Loucy (cell line): ENCODE measurements at regions not wholly inside any gene's neighbourhood (a gene's known extent, or its start where the extent isn't known, plus 50 kb on each side); places are given as distances from the start of the nearest gene placed in this dataset.

Experiments used
- EZH2phosphoT487 ChIP-seq: fragments of 200-600 bp; IDR thresholded peaks from 2 replicates; pipeline ENCODE4 v1.6.1; 2018; ENCODE audit warnings: antibody characterized with exemption, mild to moderate bottlenecking, moderate library complexity, borderline replicate concordance
- TF ChIP-seq, protein P1 (sequence below): fragments of 200-600 bp; sonication (generic); conservative IDR thresholded peaks from 2 replicates; pipeline ENCODE4 v1.5.1; 2014; ENCODE audit warnings: mild to moderate bottlenecking, antibody characterized with exemption, low read length

DNA sequence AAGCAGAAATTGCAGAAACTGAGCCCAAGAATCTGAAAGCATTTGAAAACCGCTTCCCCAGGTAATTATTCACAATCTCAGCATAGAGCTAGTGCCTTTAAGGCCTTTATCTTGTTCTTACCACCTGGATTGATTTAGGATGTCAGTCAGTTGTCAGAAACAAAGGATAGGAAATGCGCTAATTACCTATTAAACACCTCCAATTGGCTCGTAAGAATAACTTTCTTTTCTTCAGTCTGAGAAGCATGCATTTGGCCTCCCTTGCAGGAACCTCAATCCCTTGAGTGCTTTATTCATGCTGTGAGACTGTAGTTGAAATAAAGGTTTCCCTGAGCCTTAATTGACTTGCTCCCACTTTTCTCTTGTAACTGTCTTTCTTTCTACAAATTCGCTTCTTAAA is 400.3 kb upstream of the LRATD1 start:
- no peak for TF ChIP-seq EZH2phosphoT487
- TF ChIP-seq, protein P1, sequence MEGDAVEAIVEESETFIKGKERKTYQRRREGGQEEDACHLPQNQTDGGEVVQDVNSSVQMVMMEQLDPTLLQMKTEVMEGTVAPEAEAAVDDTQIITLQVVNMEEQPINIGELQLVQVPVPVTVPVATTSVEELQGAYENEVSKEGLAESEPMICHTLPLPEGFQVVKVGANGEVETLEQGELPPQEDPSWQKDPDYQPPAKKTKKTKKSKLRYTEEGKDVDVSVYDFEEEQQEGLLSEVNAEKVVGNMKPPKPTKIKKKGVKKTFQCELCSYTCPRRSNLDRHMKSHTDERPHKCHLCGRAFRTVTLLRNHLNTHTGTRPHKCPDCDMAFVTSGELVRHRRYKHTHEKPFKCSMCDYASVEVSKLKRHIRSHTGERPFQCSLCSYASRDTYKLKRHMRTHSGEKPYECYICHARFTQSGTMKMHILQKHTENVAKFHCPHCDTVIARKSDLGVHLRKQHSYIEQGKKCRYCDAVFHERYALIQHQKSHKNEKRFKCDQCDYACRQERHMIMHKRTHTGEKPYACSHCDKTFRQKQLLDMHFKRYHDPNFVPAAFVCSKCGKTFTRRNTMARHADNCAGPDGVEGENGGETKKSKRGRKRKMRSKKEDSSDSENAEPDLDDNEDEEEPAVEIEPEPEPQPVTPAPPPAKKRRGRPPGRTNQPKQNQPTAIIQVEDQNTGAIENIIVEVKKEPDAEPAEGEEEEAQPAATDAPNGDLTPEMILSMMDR = no peak
